HT1080 (cell line): ENCODE measurements at regions not wholly inside any gene's neighbourhood (a gene's known extent, or its start where the extent isn't known, plus 50 kb on each side); places are given as distances from the start of the nearest gene placed in this dataset.
"Not testable (repeated sequence)": the region's sequence is repeated elsewhere in the genome, so short reads cannot be mapped to it uniquely, and the experiment has no call there.

Source experiments
- DNase-seq: peaks from one replicate; pipeline ENCODE4 v3.0.0-alpha.2; 2015; ENCODE audit warnings: low read depth

DNA sequence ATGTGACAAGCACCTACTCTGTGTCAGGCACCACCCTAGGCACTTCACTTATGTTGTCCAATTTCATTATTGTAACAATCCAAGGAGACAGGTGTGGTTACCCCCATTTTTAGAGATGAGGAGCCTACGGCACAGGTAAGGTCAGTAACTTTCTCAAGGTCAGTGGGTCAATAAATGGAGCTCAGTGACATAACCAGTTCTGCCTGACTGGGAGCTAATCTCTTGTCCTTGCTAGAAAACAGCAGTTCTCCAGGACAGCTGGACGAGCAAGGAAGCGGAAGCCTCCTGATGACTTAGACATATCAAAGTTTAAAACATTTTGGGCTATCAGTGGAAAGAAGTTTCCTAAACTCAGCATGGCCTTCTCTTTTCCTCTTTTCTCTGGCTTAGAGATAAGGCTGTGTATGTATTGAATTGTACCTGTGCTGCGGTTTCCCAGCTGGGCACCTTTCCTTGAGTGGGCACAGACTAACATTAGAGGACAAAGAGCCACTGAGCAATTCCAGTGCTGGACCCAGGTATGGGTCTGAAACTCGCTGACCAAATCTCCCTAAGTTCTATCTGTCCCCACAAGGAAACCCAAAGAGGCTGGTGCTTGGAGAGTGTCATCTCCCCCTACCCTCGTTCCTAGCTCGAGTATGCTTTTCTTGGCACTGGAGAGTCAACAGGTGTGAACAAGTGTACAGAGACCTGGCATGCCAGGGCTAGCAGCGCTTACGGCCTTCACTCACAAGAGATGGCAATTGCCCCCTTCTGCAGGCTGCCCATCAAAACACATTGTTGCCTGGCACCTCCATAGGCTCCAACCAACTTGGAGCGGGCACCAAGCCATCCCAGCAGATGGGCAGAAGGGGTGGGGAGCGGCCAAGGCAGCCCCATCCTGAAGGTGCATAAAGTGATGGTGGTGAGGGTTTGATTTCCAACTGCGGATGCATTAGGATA is 456.1 kb upstream of the PROX1 start:
- no peak for DNase-seq

DNA sequence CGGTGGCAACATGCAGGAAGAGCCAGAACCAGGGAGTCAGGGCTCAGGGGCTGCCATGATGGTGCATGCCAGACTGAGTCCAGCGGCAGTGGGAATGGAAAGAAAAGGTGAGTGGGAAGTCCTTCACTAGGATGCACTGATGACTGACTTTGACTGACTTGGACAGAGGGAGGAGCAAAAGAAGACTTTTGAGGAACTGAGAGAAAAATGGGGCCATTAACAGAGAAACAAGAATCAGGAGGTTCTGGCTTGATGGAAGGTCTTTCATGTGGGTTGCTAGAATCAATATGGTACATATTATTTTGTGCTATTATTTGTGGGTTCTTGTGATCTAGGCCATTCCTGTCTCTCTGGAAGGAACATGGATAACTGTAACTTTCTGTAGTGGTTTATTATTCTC is 454.6 kb upstream of the PROX1 start:
- no peak for DNase-seq

DNA sequence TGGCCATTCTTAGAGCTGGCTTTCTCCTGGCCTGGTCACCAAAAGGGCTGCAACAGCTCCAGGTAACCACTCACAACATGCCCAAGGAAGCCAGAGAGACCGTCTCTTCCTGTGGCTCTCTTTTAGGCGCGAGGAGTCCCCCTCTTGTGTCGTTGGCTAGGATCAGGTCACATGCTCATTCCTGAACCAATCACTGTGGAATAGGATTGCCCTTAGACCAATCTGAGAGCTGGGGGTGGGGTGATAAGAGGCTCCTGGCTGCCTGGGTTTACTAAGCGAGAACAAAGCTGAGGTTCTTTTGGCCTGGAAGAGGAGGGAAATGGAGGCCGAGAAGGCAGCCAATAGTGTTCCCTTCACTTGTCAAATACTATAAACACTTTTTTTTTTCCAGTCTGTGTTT is 452.1 kb upstream of the PROX1 start:
- no peak for DNase-seq

DNA sequence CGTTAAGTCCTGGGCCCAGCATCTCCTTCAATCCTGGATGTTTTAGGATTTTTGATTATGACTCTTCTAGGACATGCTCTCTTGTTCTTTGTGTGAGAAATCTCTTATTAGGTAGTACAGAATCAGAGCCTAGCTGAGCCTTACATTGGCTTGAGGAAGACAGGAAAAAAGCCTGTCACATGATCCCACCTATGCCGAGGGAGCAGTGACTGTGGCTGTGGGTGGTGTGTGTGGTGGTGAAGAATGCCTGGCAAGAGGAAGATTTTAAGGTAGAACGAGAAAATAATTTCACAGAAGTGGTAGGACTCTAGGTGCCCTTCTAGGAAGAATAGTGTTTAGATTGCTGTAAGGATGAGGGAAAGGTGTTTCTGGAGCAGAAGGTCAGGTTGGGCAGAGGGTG is 449.5 kb upstream of the PROX1 start:
- DNase-seq: no peak

DNA sequence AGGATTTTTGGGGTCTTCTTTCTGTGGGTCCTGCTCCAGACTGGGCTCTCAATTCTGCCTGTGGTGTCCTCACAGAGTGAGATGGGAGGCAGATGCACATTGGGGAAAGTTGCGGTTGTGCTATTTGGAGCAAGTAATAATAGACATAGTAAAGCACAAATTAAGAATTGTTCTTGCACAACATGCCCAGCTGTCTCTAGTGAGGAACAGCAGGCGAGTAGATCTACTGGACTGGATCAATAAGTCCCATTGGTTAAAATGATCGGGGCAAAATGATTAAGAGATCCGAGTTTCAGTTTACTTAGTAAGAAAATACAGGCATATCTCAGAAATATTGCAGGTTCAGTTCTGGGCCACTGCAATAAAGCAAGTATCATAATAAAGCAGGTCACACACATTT is 448.3 kb upstream of the PROX1 start:
- DNase-seq: no peak

DNA sequence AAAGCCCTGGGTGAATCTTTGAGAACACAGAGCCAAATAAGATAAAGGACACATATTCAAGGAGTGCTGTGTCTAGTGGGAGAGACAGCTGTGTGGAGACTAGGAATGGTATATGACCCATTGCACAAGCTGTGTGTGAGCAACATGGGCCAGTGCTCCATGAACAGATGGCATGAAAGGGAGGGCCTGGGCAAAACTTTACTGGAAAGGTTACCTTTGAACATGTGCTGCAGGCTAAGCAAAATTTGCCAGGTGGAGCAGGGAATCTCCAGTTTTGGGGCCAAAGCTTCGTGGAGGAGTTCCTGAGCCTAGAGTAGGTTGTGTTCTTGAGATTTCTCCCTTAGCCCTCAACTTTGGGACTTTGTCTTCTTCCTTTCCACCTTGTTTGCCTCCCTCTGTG is 446.1 kb upstream of the PROX1 start:
- no peak for DNase-seq

DNA sequence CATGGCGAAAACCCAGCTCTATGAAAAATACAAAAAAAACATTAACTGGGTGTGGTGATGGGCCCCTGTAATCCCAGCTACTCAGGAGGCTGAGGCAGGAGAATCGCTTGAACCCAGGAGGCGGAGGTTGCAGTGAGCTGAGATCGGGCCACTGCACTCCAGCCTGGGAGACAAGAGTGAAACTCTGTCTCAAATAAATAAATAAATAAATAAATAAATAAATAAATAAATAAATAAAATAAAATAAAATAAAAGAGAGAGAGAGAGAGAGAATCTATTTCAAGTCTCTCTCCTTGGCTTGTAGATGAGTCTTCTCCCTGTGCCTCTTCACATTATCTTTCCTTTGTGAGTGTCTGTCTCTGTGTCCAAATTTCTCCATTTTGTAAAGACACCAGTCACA is 442.6 kb upstream of the PROX1 start:
- not testable (repeated sequence) for DNase-seq

DNA sequence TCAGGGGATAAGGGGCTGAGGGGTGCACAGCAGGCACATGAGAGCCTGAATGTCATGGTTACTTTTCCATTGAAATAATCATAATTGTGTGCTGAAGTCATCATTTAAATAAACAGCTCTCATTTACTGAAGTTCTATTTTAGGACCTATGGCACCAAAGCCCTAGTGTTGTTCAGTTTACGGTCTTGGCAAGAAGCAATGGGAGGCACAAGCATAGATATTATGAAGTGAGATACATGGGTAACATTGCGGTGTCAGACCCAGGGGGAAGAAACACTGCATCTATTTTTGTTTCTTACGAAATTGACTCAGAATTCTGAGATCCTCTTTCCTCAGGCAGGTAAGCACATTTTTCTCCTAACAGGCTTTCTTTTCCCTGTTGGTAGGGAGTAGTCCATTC is 437.8 kb upstream of the PROX1 start:
- no peak for DNase-seq

DNA sequence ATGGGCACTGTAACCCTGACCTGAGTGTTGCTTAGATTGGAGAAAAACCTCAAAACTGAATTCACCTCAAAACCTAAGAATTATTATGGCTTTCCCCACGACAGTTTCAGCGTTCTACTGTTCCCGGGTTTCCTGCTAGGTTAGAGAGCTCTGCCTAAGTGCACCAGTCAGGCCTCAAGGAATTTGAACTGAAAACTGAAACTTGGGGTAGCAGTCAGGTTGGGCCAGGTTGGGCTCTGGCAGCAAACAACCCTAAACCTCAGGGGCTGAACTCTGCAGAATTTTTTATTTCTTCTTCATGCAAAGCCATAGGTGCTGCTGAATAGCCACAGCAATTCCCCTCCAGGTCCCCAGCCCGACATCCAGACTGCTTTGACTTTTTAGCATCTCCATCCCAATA is 437.0 kb upstream of the PROX1 start:
- no peak for DNase-seq

DNA sequence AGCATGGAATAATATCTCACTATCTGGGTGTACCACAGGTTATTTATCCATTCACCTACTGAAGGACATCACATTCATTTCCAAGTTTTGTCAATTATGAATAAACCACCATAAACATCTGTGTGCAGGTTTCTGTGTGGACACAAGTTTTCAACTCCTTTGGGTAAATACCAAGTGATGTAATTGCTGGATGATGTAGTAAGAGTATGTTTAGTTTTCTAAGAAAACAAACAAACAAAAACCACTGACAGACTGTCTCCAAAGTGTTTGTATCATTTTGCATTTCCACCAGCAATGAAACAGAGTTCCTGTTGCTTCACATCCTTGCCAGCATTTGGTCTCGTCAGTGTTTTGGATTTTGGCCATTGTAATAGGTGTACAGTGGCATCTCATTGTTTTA is 435.7 kb upstream of the PROX1 start:
- DNase-seq: no peak

DNA sequence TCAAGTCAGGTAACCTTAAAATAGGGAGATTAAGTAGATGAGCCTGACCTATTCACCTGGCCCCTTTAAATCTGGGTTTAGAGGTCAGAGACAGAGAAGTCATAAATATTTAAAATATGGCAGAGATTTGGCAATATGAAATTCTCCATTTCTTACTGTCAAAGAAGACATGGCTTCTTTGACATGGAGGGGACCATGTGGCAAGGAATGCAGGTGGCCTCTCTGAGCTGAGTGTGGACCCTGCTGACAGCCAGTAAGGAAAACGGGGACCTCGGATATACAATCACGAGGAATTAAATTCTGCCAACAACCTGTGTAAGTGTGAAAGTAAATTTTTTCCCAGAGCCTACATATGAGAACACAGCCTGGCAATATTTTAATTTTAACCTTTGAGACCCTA is 427.5 kb upstream of the PROX1 start:
- DNase-seq: no peak

DNA sequence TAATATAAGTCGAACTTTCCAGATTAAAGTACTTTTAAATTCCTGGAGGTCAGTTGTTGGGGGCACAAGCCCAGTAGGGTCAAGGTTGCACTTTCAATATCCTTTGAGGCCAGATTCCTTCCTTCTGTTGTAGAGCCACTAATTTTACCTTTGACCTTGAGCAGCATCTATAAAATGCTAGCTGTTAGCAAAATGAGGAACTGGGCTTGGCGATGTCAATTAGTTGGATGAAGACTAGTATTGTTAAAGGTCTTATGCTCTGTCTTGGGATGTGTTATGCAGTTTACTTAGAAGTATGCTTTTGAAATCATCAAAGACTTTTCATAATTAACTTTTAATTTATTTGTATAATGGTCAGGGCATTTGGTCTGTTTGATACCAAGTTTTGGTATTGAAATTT is 425.9 kb upstream of the PROX1 start:
- no peak for DNase-seq

DNA sequence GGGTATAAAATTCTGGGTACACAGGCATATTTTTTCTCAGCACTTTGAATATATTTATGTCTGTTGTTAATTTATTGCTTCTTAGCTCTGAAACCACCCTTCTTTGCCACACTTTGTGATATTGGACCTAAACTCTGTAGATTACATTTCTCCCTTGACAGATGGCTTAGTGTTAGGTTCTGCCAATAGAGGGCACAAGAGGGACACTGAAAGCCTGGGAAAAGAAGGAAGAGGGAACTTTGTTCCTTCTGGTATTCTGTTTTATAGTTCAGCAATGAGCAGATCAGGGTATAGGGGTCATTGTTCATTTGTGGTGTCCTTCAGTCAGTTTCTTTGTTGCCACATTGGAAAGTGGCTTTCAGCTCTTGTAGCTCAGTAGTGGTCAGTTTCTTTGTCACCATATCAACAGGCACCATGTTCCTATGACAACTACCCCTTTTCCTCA is 423.5 kb upstream of the PROX1 start:
- DNase-seq: peak; percentile 27

DNA sequence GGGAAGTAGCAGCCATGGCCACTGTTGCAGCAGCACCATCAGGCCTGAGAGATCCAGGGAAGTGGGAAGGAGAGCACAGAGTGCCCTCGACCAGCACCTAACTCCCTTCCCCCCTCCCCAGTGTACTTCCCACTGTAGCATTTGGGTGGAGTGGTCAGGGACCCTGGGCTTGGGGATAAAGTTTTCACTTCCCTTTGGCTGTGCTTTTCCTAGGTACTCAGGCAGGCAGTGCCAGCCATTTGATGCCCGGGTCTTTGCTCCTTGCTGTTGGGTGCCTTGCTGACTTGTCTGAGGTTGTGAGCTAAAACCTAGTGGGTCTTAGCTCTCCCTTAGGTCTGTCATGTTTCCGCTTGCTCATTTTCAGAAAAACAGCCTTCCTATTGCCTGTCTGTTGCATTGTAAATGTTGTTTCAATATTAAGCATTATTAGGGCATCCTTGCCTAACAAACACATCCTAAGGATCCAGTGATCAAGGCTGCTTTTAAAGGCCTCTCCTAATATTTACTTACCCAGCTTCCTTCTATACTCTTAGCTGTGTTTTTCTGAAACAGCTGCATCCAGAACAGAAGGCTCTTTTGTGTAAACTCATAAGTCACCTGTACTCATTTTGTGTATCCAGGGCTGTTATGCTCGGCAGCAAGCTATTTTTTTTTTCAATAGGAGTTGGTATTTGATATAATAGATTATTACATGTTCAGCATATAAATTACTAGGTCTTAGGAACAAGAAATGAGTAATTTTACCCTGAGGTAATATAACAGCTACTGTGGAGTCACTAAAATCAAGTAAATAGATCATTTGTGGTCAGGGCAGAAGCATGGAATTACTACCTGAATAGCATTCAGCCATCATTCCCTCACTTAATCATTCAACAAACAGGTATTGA is 418.6 kb upstream of the PROX1 start:
- no peak for DNase-seq

DNA sequence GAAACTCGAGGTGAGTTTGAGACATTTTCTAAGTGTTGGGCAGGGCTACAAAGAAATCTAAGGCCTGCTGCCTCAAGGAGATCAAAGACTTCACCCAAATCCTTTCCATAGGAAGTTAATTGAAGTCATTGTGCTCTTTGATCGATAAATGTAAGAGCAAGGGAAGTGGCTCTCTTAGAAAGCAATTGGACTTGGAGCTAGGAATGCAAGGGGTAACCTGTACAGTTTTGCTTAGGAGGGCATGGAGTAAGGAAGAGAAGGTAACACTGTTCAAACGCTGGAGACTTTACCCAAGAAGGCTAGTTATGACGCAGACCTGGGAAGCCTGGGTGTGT is 418.0 kb upstream of the PROX1 start:
- DNase-seq: no peak

DNA sequence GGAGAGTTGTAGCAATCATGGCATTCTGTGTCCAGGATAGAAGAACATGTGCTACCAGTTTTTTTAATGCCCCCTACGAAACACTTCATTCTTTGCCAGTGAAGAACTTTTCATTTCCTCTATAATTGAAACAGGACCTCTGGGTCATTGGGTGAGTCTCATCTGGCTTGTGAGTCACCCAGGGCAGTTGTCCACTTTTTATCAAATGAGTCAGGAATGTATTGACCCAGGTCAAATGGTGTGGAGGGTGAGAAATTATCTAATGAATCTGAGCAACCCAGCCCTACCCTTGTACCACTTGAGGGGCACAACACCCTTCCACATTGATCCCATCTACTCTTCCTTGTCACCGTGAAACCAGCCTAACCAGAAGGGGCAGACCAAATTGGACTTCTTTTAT is 417.3 kb upstream of the PROX1 start:
- no peak for DNase-seq

DNA sequence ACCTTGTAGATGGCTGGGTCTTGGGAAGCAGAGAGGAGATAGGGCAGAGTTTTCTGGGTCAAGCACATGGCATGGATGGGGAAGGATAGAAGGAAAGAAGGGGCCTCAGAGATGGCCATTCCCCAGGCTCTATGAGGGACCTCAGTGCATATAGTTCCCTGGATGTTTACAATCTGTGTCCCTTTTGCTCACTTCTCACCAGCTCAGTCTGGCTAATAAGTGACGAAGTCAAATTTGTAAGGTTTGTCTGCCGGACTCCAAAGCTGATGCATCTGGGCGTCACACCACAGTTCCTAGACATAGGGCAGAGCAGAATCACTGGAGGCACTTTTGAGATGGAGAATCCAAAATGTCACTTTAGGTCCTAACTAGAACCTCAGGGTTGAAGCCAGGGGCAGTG is 416.4 kb upstream of the PROX1 start:
- DNase-seq: no peak

DNA sequence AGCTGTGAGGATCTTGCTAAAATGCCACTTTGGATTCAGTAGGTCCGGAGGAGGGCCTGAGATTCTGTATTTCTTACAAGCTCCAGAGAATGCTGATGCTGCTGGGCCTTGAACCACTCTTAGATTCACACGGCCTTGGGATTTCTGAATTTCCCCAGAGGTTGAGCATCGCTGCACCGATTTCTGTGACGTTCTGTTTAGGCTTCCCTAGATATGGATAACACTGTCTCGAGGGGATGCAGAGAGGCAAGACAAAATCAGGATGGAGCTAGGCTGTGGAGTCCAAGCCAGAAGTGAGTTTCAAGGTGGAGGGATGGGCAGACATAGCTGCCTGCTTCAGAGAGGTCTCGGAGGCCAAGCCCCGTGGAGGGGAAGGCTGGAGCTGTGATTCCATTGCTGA is 415.9 kb upstream of the PROX1 start:
- DNase-seq: no peak

DNA sequence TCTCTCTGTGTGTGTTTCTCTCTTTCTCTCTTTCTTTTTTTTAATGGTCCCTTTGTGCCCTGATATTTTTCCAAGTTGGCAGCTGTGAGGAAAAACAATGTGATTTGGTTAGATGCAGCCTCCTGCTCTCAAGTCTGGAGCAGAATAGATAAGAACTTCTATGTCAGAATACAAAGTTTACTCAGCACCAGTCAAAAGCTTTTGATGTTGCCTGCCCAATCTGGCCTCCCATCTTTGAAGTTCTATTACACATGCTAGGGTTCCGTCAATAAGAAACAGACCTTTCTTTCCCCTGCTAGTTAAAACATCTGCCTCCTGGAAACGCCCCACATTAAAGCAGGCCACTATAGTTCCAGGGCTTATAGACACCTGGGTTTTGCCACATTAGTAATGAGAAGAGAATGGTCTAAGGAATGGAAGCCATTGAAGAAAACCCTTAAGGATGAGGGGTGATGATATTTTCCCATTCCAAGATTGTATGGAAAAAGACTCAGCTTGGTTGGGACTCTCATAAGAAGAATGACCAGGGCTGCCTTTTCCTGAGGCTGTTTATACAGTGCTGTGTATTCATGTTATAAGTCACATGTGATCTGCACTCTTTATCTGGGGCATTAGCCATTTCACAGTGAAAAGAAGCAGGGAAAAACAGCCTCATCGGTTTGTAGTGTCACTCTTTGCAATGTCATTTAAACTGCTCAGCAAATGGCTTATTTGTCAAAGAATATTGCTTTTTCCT is 414.7 kb upstream of the PROX1 start:
- no peak for DNase-seq

DNA sequence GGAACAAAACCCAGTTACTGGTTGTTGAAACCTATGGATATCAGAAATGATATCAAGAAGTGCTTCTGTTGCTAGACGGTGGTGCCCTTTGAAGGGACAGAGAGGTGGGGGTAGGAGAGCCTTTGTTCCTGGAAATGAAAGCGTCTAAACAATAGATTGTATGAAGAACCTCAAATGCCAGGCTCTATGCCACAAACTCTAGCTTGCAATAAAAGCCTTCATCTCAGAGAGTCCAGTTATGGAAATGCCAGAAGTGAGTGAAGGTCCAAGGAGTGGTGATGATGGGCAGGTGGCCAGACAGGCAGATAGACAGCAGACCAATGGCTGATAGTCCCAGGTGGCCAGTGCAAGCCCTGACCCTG is 414.1 kb upstream of the PROX1 start:
- DNase-seq: no peak

DNA sequence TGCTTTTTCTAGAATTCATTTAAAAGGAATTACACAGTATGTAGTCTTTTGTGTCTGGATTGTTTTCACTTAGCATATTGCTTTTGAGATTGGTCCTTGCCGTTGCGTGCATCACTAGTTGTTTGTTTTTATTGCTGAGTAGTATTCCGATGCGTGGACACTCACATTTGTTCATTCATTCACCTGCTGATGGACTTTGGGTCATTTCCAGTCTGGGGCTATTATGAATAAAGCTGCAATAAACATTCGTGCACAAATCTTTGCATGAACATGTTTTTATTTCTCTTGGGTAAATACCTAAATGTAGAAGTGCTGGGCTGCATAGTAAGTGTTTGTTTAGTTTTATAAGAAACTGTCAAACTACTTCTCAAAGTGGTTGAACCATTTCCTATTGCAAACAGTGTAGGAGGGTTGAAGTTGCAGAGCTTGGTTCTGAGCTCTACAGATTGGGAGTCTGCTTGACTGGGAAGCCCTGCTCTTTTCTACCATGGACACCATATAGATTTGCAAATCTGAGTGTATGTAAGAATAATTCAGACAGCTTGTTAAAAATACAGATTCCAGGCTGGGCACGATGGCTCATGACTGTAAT is 404.7 kb upstream of the PROX1 start:
- DNase-seq: no peak

DNA sequence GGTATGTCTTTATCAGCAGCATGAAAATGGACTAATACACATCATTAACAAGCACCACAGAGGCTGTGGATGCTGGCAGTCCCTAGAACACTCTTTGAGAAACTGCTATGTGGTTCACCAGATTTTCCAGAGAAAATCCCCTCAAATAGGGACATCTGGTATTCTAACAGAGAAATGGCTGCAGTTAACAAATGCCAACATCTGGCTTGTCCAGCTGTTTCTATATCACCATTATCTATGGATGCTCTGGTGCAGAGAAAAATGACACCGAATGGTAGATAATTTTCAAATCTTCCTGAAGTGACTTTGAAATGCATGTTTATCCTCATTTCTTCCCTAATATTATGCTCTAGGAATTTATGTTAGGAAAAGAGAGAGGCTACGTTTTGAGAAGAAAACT is 403.5 kb upstream of the PROX1 start:
- DNase-seq: no peak
